ENCODE measurements at regions not wholly inside any gene's neighbourhood (a gene's known extent, or its start where the extent isn't known, plus 50 kb on each side); places are given as distances from the start of the nearest gene placed in this dataset.

DNA sequence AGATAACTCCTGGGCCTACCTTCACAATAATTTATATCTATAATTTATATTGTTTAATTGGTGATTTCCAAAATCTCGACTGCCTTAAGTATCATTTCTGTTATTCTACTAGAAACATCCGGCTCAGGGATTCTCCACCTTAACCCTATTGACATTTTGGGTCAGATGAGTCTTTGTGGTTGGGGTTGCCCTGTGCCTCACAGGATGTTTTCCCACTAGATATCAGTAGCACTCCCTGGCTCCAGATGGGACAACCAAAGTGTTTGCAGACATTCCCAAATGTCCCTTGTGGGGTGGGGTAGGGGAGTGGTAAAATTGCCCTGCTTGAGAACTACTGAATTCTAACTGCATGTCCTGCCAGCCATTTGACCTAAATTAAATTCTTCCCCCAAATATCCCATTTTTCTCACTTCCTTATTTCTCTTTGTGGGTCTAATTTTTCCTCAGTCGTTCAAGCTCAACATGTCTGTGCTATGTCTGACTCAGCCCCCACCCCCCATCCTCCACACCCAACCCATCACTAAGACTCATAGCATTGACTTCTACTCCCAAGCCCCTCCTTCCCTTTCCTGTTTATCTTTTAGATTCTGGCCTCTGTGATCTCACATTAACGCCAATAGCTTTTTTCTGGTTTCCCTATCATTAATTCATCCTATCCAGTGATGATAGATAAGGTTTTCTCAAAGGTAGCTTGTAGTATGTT lies 545.1 kb downstream of the EFNB2 start:
- TF ChIP-seq, protein P1, sequence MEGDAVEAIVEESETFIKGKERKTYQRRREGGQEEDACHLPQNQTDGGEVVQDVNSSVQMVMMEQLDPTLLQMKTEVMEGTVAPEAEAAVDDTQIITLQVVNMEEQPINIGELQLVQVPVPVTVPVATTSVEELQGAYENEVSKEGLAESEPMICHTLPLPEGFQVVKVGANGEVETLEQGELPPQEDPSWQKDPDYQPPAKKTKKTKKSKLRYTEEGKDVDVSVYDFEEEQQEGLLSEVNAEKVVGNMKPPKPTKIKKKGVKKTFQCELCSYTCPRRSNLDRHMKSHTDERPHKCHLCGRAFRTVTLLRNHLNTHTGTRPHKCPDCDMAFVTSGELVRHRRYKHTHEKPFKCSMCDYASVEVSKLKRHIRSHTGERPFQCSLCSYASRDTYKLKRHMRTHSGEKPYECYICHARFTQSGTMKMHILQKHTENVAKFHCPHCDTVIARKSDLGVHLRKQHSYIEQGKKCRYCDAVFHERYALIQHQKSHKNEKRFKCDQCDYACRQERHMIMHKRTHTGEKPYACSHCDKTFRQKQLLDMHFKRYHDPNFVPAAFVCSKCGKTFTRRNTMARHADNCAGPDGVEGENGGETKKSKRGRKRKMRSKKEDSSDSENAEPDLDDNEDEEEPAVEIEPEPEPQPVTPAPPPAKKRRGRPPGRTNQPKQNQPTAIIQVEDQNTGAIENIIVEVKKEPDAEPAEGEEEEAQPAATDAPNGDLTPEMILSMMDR (IDR thresholded peaks at IDR 0.05; ENCODE audit: borderline replicate concordance): no peak
- Histone ChIP-seq H3K27me3 (ENCODE audit: low read depth) (no peaks in the 10 kb centered on the region), H3K4me3 (no peak overlapping the region), H3K36me3 (no peaks in the 10 kb centered on the region), H3K9me3 (replicated peaks) (no peaks in the 10 kb centered on the region), H3K27ac (replicated peaks) (no peak overlapping the region), H3K4me1 (no peaks in the 10 kb centered on the region)
- no peak for DNase-seq
- intact Hi-C loops (cut with micrococcal nuclease): no loop called here

DNA sequence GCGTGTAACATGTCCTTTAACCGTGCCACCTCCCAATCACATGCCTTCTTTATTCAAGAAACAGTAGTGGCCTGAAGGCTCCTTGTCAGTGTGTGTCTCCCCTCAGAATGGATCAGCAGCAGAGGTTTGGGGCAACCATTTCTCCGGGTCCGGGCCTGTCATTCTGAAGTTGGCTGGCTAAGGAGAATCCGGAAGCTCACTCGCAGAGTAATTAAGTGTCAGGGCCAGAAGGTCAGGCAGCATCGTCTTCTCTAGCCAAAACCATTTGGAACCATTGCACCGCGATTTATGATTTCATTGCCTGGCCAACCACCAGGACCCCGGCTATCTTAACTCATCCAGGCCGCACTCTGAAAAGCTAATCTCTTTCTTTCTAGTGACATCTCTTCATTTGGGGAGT lies 550.8 kb downstream of the EFNB2 start:
- no peak overlapping the region for H3K4me3 ChIP-seq
- H3K27ac ChIP-seq (replicated peaks): no peak overlapping the region
- TF ChIP-seq, protein P1 (IDR thresholded peaks at IDR 0.05; ENCODE audit: borderline replicate concordance): no peak
- intact Hi-C loops (cut with micrococcal nuclease): no loop called here
- no peaks in the 10 kb centered on the region for H3K36me3 ChIP-seq
- no peaks in the 10 kb centered on the region for H3K9me3 ChIP-seq (replicated peaks)
- no peak for DNase-seq
- no peaks in the 10 kb centered on the region for H3K27me3 ChIP-seq (ENCODE audit: low read depth)
- no peaks in the 10 kb centered on the region for H3K4me1 ChIP-seq

DNA sequence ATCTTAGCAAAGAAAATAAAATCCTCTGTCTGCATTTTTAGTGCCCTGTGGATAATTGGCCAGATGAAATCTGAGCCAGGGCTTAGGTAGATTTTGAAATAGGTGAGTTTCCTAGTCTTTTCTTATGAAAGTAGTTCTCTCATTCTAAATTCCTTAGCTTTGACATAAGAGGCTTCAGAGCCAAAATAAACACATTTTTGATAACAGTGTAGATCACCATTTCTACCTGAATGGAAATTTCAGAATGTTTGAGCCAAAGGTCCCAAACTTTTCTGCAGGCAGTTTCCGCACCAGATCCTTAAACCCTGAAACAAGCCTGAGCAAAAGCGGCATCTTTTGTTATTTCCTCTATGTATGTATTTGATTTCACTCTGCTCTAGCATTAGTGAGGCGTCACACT lies 551.2 kb downstream of the EFNB2 start:
- DNase-seq: no peak
- Histone ChIP-seq H3K4me3 (no peak overlapping the region), H3K27ac (replicated peaks) (no peak overlapping the region), H3K36me3 (no peaks in the 10 kb centered on the region), H3K27me3 (ENCODE audit: low read depth) (no peaks in the 10 kb centered on the region), H3K4me1 (no peaks in the 10 kb centered on the region), H3K9me3 (replicated peaks) (no peaks in the 10 kb centered on the region)
- intact Hi-C loops (cut with micrococcal nuclease): no loop called here
- TF ChIP-seq, protein P1 (IDR thresholded peaks at IDR 0.05; ENCODE audit: borderline replicate concordance): no peak

DNA sequence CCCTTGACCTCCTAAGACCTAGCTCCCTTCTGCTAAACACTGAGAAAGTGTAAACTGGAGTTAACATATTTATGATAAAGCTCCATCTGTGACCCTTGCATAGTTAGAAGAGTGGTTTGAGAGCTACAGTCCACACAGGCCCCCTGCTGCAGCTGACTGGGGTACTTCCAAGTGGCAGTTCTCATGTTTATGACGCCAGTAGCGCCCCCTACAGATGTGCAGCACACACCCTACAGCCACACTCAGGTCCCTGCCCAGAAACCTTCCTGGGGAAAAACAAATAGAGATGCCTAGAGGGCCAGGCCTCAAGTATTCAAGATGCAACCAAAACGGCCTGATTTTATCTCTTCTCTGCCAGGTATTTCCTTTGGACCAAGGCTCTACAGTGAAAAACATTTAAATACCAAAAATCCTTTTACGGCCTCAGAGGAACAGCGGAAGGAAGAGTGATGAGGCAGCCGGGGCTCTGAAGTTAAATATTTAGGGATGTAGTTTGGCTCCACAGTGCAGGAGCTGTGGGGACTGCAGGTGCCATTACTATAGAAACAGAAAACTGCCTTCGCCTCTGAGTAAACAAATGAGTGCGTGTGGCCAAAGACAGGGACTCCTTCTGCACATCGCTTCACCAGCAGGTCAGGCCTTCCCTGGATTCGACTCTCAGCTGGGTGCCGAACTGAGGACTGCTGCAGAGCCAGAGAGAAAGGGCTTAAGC lies 553.1 kb downstream of the EFNB2 start:
- TF ChIP-seq, protein P1 (IDR thresholded peaks at IDR 0.05; ENCODE audit: borderline replicate concordance): no peak
- Histone ChIP-seq H3K9me3 (replicated peaks) (no peaks in the 10 kb centered on the region), H3K4me3 (no peak overlapping the region), H3K27ac (replicated peaks) (no peak overlapping the region), H3K36me3 (no peaks in the 10 kb centered on the region), H3K4me1 (no peaks in the 10 kb centered on the region), H3K27me3 (ENCODE audit: low read depth) (no peaks in the 10 kb centered on the region)
- DNase-seq: no peak
- intact Hi-C loops (cut with micrococcal nuclease): no loop called here

DNA sequence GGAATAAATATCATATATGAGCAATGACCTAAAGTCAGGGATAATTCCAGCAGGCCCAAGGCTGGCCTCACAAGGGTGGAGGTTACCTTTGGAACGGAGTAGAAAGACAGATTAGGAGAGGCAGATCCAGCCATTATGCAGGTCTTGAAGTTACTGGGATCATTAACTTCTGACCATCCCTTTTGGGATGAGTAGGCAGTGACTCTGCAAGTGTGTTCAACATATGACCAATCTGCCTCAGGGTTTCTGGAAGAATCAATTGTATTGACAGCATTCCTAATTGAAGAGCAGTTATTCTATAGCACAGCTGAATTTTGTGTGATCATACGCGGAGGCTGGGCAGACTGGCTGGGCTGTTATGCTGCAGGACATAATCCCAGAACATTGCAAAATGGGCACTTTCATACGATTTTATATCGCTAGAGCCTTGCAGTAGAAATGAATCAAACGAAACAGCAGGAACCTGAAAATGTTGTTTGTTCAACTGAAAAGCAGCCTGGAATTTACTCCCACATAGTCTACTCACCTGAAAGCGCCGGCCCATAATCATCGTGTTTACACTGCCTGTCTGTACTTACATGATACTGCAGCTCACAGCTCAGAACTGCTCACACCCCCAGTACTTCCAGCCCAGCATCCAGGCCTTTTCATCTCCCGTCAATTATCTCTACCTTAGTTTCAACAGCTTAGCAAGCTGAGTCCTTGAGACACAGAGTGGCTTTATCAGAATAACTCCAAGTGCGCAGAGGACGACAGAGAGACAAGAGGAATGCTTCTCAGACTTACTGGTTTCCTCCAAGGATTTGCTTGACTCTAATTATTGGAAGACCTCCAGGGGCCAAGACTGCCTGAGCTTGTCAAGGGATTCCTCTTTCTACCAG lies 556.1 kb downstream of the EFNB2 start:
- TF ChIP-seq, protein P1 (IDR thresholded peaks at IDR 0.05; ENCODE audit: borderline replicate concordance): no peak
- no peak overlapping the region for H3K27ac ChIP-seq (replicated peaks)
- H3K4me3 ChIP-seq: no peak overlapping the region
- DNase-seq: no peak
- H3K9me3 ChIP-seq (replicated peaks): no peaks in the 10 kb centered on the region
- no peaks in the 10 kb centered on the region for H3K4me1 ChIP-seq
- no peaks in the 10 kb centered on the region for H3K36me3 ChIP-seq
- H3K27me3 ChIP-seq (ENCODE audit: low read depth): no peaks in the 10 kb centered on the region
- intact Hi-C loops (cut with micrococcal nuclease): no loop called here
